MCF 10A (cell line): ENCODE measurements at regions not wholly inside any gene's neighbourhood (a gene's known extent, or its start where the extent isn't known, plus 50 kb on each side); places are given as distances from the start of the nearest gene placed in this dataset.

ENCODE experiments used
- BruUV-seq: library from RNA; stranded (reverse); fragments of 400-500 nt; replicated peaks from 2 replicates; lab custom pipeline; 2021; lab: Mats Ljungman, UMichigan
- CTCF ChIA-PET: fragments of 300-600 bp; sonication (Branson Sonifier 250); formaldehyde crosslinking; extraction: SDS; loops from one replicate; lab custom pipeline; 2021; ENCODE audit warnings: antibody characterized with exemption, inconsistent platforms; lab: Yijun Ruan, JAX
- POLR2A ChIA-PET: fragments of 300-600, 350-650 bp; sonication (Branson Sonifier 250); formaldehyde crosslinking; extraction: SDS; loops from one replicate; lab custom pipeline; 2020; ENCODE audit warnings: antibody characterized with exemption, inconsistent platforms; lab: Yijun Ruan, JAX
- DNase-seq: peaks from one replicate; pipeline ENCODE4 v3.0.0-alpha.2; 2018; ENCODE audit not compliant: unreplicated experiment
- H3K27ac Mint-ChIP-seq: one replicate; pipeline ENCODE4 v1.8.0; 2022; ENCODE audit warnings: mild to moderate bottlenecking, low read depth, mixed read lengths; ENCODE audit not compliant: unreplicated experiment
- H3K27me3 Mint-ChIP-seq: one replicate; pipeline ENCODE4 v1.8.0; 2022; ENCODE audit warnings: mixed read lengths; ENCODE audit not compliant: insufficient read depth, unreplicated experiment
- H3K36me3 Mint-ChIP-seq: one replicate; pipeline ENCODE4 v1.8.0; 2022; ENCODE audit warnings: mild to moderate bottlenecking, moderate library complexity, mixed read lengths; ENCODE audit not compliant: insufficient read depth, unreplicated experiment
- H3K4me1 Mint-ChIP-seq: one replicate; pipeline ENCODE4 v1.8.0; 2022; ENCODE audit warnings: mixed read lengths; ENCODE audit not compliant: insufficient read depth, unreplicated experiment
- H3K4me3 Mint-ChIP-seq: one replicate; pipeline ENCODE4 v1.8.0; 2022; ENCODE audit warnings: mild to moderate bottlenecking, moderate library complexity, mixed read lengths; ENCODE audit not compliant: unreplicated experiment
- H3K9me3 Mint-ChIP-seq: one replicate; pipeline ENCODE4 v1.8.0; 2022; ENCODE audit warnings: mixed read lengths; ENCODE audit not compliant: unreplicated experiment
- CTCF ChIP-seq: fragments of 200-600 bp; IDR thresholded peaks from one replicate; pipeline ENCODE4 v1.8.0; 2022; ENCODE audit warnings: antibody characterized with exemption, mild to moderate bottlenecking; ENCODE audit not compliant: unreplicated experiment
- intact Hi-C: fragments of 100-400 bp; cut with micrococcal nuclease; formaldehyde crosslinking; loops from 2 replicates; pipeline ENCODE4 v1.14.1; 2022

GRCh38 chr16:13559624-13560023 lies 360.3 kb upstream of the ERCC4 start:
- no TSS peak for BruUV-seq
- CTCF ChIA-PET = interaction anchor here (0.7 to 1.4 kb wide), 2 partner anchors 10 to 50 kb away, joined by 3 to 4 read pairs; no protein-coding TSS in a partner anchor
- peaks cover 6% of the 10 kb centered on the region for H3K9me3 Mint-ChIP-seq

GRCh38 chr16:13560151-13560550 lies 359.8 kb upstream of the ERCC4 start:
- POLR2A ChIA-PET = no interaction called here
- Mint-ChIP-seq H3K4me3 (no peak overlapping the region), H3K4me1 (no peaks in the 10 kb centered on the region), H3K27me3 (no peaks in the 10 kb centered on the region), H3K36me3 (no peaks in the 10 kb centered on the region), H3K27ac (no peak overlapping the region), H3K9me3 (peaks cover 6% of the 10 kb centered on the region)
- no peak for DNase-seq
- no peak for TF ChIP-seq CTCF
- CTCF ChIA-PET = interaction anchor here (0.7 kb wide), 1 partner anchor 50 kb away, joined by 3 read pairs; no protein-coding TSS in a partner anchor
- no TSS peak for BruUV-seq
- intact Hi-C loops = no loop called here

More at GRCh38 chr16:13559624-13560023, 360.3 kb upstream of the ERCC4 start:
- intact Hi-C loops = no loop called here
- DNase-seq = no peak
- Mint-ChIP-seq H3K27ac (no peak overlapping the region), H3K36me3 (no peaks in the 10 kb centered on the region), H3K27me3 (no peaks in the 10 kb centered on the region), H3K4me1 (no peaks in the 10 kb centered on the region), H3K4me3 (no peak overlapping the region)
- no peak for TF ChIP-seq CTCF
- POLR2A ChIA-PET = no interaction called here

- TF ChIP-seq CTCF = no peak
- Mint-ChIP-seq H3K27ac (no peak overlapping the region), H3K36me3 (no peaks in the 10 kb centered on the region), H3K27me3 (no peaks in the 10 kb centered on the region), H3K4me3 (no peak overlapping the region), H3K9me3 (peaks cover 6% of the 10 kb centered on the region), H3K4me1 (no peaks in the 10 kb centered on the region)
- BruUV-seq = no TSS peak
- ChIA-PET POLR2A (no interaction called here), CTCF (no interaction called here)
- intact Hi-C loops = no loop called here
- DNase-seq = no peak
Observed at GRCh38 chr16:13561291-13562070, 358.5 kb upstream of the ERCC4 start.

GRCh38 chr16:13568803-13569202 lies 351.2 kb upstream of the ERCC4 start:
- CTCF ChIA-PET = interaction anchor here (0.6 kb wide), 1 partner anchor 15 kb away, joined by 3 read pairs; no protein-coding TSS in a partner anchor
- no peak overlapping the region for H3K27ac Mint-ChIP-seq

More at GRCh38 chr16:13568803-13569202, 351.2 kb upstream of the ERCC4 start:
- H3K4me1 Mint-ChIP-seq = no peaks in the 10 kb centered on the region
- intact Hi-C loops = no loop called here
- no peak for DNase-seq
- no peak overlapping the region for H3K4me3 Mint-ChIP-seq
- H3K9me3 Mint-ChIP-seq = peaks cover 10% of the 10 kb centered on the region
- H3K36me3 Mint-ChIP-seq = no peaks in the 10 kb centered on the region
- POLR2A ChIA-PET = no interaction called here
- BruUV-seq = no TSS peak
- TF ChIP-seq CTCF = no peak
- H3K27me3 Mint-ChIP-seq = no peaks in the 10 kb centered on the region
